Left lung (tissue), 4 donors: ENCODE measurements at regions not wholly inside any gene's neighbourhood (a gene's known extent, or its start where the extent isn't known, plus 50 kb on each side); places are given as distances from the start of the nearest gene placed in this dataset.

Experiments used
- ATAC-seq: fragments of 200-7000 bp; cut with Tn5 transposase; one replicate; pipeline ENCODE4 v1.9.1; 2020; ENCODE audit warnings: moderate library complexity
- DNase-seq, 4 donors: peaks; one replicate each; pipeline ENCODE4 v3.0.0-alpha.2; 2013 to 2020
- H3K27ac ChIP-seq, 2 donors: fragments of 200-600 bp; sonication (generic) in 1 of 2; one replicate each; pipeline versions ENCODE4 v1.5.0 to v1.8.0; 2020 to 2021
- H3K27me3 ChIP-seq, 2 donors: fragments of 200-600 bp; sonication (generic) in 1 of 2; one replicate each; pipeline versions ENCODE4 v1.5.0 to v1.8.0; 2020 to 2021
- H3K36me3 ChIP-seq, 2 donors: fragments of 200-600 bp; sonication (generic) in 1 of 2; one replicate each; pipeline versions ENCODE4 v1.5.0 to v1.8.0; 2020 to 2021
- H3K4me1 ChIP-seq, 2 donors: fragments of 200-600 bp; one replicate each; pipeline ENCODE4 v1.8.0; 2021
- H3K4me3 ChIP-seq, 2 donors: fragments of 200-600 bp; sonication (generic) in 1 of 2; one replicate each; pipeline versions ENCODE4 v1.5.0 to v1.8.0; 2020 to 2021; ENCODE audit warnings: mild to moderate bottlenecking in 1 of 2
- H3K9me3 ChIP-seq, 2 donors: fragments of 200-600 bp; sonication (generic) in 1 of 2; one replicate each; pipeline versions ENCODE4 v1.5.0 to v1.8.0; 2020 to 2021
- intact Hi-C, 2 donors: fragments of 100-400 bp; cut with DNase I; formaldehyde crosslinking; loops; one replicate each; pipeline versions ENCODE4 v1.11.2 to v1.14.2; 2022
- TF ChIP-seq, protein P1 (sequence below), 2 donors: fragments of 200-600 bp; sonication (generic) in 1 of 2; IDR thresholded peaks; one replicate each; pipeline versions ENCODE4 v1.5.0 to v1.8.0; 2021; ENCODE audit warnings: antibody characterized with exemption in 2 of 2
- donor health status: DM: no; HTN: yes; CAD: no.
- donor health status: DM: no; HTN: no; CAD: no.

GRCh38 chr5:5719292-5719691 lies 296.8 kb downstream of the ICE1 start:
- no peaks in the 10 kb centered on the region for H3K4me1 ChIP-seq
- H3K4me3 ChIP-seq: no peak overlapping the region
- H3K27me3 ChIP-seq: no peaks in the 10 kb centered on the region
- TF ChIP-seq, protein P1, sequence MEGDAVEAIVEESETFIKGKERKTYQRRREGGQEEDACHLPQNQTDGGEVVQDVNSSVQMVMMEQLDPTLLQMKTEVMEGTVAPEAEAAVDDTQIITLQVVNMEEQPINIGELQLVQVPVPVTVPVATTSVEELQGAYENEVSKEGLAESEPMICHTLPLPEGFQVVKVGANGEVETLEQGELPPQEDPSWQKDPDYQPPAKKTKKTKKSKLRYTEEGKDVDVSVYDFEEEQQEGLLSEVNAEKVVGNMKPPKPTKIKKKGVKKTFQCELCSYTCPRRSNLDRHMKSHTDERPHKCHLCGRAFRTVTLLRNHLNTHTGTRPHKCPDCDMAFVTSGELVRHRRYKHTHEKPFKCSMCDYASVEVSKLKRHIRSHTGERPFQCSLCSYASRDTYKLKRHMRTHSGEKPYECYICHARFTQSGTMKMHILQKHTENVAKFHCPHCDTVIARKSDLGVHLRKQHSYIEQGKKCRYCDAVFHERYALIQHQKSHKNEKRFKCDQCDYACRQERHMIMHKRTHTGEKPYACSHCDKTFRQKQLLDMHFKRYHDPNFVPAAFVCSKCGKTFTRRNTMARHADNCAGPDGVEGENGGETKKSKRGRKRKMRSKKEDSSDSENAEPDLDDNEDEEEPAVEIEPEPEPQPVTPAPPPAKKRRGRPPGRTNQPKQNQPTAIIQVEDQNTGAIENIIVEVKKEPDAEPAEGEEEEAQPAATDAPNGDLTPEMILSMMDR (IDR thresholded peaks at IDR 0.05): no peak
- intact Hi-C loops: no loop called here
- peak in 1 of 4 donors; percentile 44 for DNase-seq
- peak; percentile 98 for ATAC-seq
- H3K9me3 ChIP-seq: no peaks in the 10 kb centered on the region
- H3K27ac ChIP-seq: no peak overlapping the region
- no peaks in the 10 kb centered on the region for H3K36me3 ChIP-seq

GRCh38 chr5:5716665-5717064 lies 294.2 kb downstream of the ICE1 start:
- TF ChIP-seq, protein P1 (IDR thresholded peaks at IDR 0.05): no peak
- ATAC-seq: no peak
- Histone ChIP-seq H3K27ac (no peak overlapping the region), H3K27me3 (no peaks in the 10 kb centered on the region), H3K4me1 (no peaks in the 10 kb centered on the region), H3K9me3 (no peaks in the 10 kb centered on the region), H3K4me3 (no peak overlapping the region), H3K36me3 (no peaks in the 10 kb centered on the region)
- intact Hi-C loops: no loop called here
- DNase-seq: no peak

- Histone ChIP-seq H3K4me3 (no peak overlapping the region), H3K9me3 (no peaks in the 10 kb centered on the region), H3K36me3 (no peaks in the 10 kb centered on the region), H3K4me1 (no peaks in the 10 kb centered on the region), H3K27me3 (no peaks in the 10 kb centered on the region), H3K27ac (no peak overlapping the region)
- intact Hi-C loops: no loop called here
- no peak for ATAC-seq
- TF ChIP-seq, protein P1 (IDR thresholded peaks at IDR 0.05): no peak
- DNase-seq: no peak
These were observed 289.1 kb downstream of the ICE1 start for GRCh38 chr5:5711592-5711991.

- intact Hi-C loops: no loop called here
- ATAC-seq: peak; percentile 24
These were observed 288.6 kb downstream of the ICE1 start for GRCh38 chr5:5711112-5711511.

GRCh38 chr5:5710471-5710870 lies 288.0 kb downstream of the ICE1 start:
- Histone ChIP-seq H3K9me3 (no peaks in the 10 kb centered on the region), H3K4me3 (no peak overlapping the region), H3K4me1 (no peaks in the 10 kb centered on the region), H3K27me3 (no peaks in the 10 kb centered on the region), H3K27ac (no peak overlapping the region), H3K36me3 (no peaks in the 10 kb centered on the region)
- TF ChIP-seq, protein P1 (IDR thresholded peaks at IDR 0.05): no peak
- DNase-seq (no peak), ATAC-seq (no peak)
- intact Hi-C loops: no loop called here

More at GRCh38 chr5:5711112-5711511, 288.6 kb downstream of the ICE1 start:
- H3K27me3 ChIP-seq: no peaks in the 10 kb centered on the region
- H3K36me3 ChIP-seq: no peaks in the 10 kb centered on the region
- H3K4me3 ChIP-seq: no peak overlapping the region
- no peaks in the 10 kb centered on the region for H3K9me3 ChIP-seq
- H3K27ac ChIP-seq: no peak overlapping the region
- DNase-seq: no peak
- no peaks in the 10 kb centered on the region for H3K4me1 ChIP-seq
- TF ChIP-seq, protein P1 (IDR thresholded peaks at IDR 0.05): no peak
